ENCODE measurements at regions not wholly inside any gene's neighbourhood (a gene's known extent, or its start where the extent isn't known, plus 50 kb on each side); places are given as distances from the start of the nearest gene placed in this dataset.

DNA sequence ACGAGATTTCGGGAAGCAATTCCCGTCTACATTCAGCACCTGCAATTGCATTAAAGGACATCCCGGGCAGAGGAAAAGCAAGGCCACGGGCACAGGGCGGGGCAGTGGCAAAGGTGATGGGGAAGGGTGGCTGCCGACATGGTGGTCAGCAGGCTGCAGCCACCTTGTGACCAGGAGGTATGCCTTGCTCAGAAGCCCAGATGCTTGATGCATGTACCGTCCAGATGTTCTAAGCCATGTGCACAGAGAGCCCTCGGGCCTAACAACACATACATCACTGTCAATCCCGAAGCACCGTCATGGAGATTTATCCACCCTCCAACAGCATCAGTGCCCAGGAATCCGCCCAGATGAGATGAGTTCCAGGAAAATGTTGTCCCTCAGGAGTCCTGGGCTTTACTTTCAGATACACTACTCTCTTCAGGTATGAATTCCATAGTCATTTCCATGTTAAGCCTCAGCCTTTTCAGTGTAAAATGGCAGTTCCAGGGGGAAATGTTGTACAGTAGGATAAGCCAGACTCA is 77.8 kb upstream of the FRMD1 start:
- Histone ChIP-seq H3K4me3 (no peak overlapping the region), H3K4me1 (ENCODE audit: insufficient read depth) (peaks cover 2% of the 10 kb centered on the region), H3K36me3 (no peaks in the 10 kb centered on the region), H3K27me3 (no peaks in the 10 kb centered on the region), H3K27ac (no peak overlapping the region), H3K9me3 (no peaks in the 10 kb centered on the region)
- DNase-seq: no peak
- TF ChIP-seq EP300 (IDR thresholded peaks at IDR 0.05) (no peak), POLR2A (IDR thresholded peaks at IDR 0.05) (no peak)
- TF ChIP-seq, protein P1, sequence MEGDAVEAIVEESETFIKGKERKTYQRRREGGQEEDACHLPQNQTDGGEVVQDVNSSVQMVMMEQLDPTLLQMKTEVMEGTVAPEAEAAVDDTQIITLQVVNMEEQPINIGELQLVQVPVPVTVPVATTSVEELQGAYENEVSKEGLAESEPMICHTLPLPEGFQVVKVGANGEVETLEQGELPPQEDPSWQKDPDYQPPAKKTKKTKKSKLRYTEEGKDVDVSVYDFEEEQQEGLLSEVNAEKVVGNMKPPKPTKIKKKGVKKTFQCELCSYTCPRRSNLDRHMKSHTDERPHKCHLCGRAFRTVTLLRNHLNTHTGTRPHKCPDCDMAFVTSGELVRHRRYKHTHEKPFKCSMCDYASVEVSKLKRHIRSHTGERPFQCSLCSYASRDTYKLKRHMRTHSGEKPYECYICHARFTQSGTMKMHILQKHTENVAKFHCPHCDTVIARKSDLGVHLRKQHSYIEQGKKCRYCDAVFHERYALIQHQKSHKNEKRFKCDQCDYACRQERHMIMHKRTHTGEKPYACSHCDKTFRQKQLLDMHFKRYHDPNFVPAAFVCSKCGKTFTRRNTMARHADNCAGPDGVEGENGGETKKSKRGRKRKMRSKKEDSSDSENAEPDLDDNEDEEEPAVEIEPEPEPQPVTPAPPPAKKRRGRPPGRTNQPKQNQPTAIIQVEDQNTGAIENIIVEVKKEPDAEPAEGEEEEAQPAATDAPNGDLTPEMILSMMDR (IDR thresholded peaks at IDR 0.05): no peak
- intact Hi-C loops (cut with DNase I): loop anchor here in 1 of 4 donors (10.0 kb wide), 1 partner anchor 208 kb away; no protein-coding TSS in a partner anchor
- 80 to 88% (median 82%) methylated on average over 10 to 12 of the region's 12 CpGs for WGBS, 3 donors

DNA sequence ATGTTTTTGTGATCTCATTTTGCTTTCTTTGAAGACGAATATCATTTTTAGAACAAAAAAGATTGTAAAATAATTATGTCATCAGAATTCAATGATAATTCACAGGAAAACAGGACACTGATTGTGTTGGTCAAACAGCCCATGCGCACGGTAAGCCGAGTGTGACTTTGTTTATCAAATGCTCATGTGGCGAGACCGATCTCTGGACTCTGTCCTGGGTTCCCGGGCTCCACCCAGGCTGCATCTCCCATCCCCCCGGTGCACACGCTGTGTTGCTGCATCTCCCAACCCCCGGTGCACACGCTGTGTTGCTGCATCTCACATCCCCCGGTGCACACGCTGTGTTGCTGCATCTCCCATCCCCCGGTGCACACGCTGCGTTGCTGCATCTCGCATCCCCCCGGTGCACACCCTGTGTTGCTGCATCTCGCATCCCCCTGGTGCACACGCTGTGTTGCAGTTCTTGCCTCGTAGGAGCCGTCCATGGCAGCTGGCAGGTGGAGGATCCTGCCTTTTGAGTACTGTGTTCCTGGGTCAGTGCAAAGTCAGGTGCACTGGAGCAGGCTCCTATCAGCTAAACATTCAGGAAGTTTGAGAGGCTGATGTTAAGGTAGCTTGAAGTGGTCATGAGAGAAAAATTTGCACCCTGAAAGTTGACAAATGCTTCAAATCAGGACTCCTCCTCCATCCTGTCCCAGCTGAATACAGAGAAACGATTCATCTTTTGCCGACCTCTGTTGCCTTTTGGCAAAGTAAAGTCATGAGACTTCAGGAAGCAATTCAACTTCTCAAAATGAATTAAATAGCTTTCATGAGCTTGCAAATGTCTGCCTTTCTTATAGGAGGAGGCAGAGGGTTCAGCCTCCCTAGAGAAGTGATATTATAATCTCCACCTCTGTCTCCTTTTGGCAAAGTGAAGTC is 77.1 kb upstream of the FRMD1 start:
- H3K36me3 ChIP-seq: no peaks in the 10 kb centered on the region
- H3K9me3 ChIP-seq: no peaks in the 10 kb centered on the region
- H3K27ac ChIP-seq: no peak overlapping the region
- no peaks in the 10 kb centered on the region for H3K27me3 ChIP-seq
- H3K4me3 ChIP-seq: no peak overlapping the region
- DNase-seq: no peak
- 82 to 87% (median 84%) methylated on average over 24 of the region's 24 CpGs for WGBS, 3 donors
- H3K4me1 ChIP-seq (ENCODE audit: insufficient read depth): peaks cover 2% of the 10 kb centered on the region
- intact Hi-C loops (cut with DNase I): loop anchor here in 1 of 4 donors (10.0 kb wide), 1 partner anchor 209 kb away; no protein-coding TSS in a partner anchor
- TF ChIP-seq POLR2A (IDR thresholded peaks at IDR 0.05): no peak
- TF ChIP-seq, protein P1 (IDR thresholded peaks at IDR 0.05): no peak
- no peak for TF ChIP-seq EP300 (IDR thresholded peaks at IDR 0.05)

DNA sequence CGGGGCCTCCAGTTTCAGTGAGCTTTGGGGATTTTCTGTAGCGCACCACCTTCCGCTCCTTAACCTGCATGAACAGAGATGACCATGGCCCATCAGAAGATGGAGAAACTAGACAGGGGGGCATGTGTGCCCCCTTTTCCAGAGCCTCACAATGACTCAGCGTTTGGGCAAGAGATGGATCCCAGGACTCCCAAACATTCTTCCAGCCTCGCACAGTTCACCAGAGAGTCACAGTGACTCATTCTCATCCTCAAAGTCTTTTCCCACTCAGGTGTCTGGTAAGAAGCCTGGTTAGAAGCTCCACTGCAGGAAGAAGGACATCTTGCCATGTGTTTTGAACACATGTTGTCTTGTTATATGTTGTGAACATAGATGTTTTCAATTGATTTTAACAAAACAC is 76.2 kb upstream of the FRMD1 start:
- intact Hi-C loops (cut with DNase I): loop anchor here in 1 of 4 donors (10.0 kb wide), 1 partner anchor 210 kb away; no protein-coding TSS in a partner anchor
- H3K9me3 ChIP-seq: no peaks in the 10 kb centered on the region
- TF ChIP-seq, protein P1 (IDR thresholded peaks at IDR 0.05): no peak
- TF ChIP-seq EP300 (IDR thresholded peaks at IDR 0.05) (no peak), POLR2A (IDR thresholded peaks at IDR 0.05) (no peak)
- H3K4me1 ChIP-seq (ENCODE audit: insufficient read depth): peaks cover 2% of the 10 kb centered on the region
- H3K4me3 ChIP-seq: no peak overlapping the region
- 77 to 81% (median 79%) methylated on average over 5 of the region's 5 CpGs for WGBS, 3 donors
- no peak for DNase-seq
- no peak overlapping the region for H3K27ac ChIP-seq
- no peaks in the 10 kb centered on the region for H3K36me3 ChIP-seq
- no peaks in the 10 kb centered on the region for H3K27me3 ChIP-seq

DNA sequence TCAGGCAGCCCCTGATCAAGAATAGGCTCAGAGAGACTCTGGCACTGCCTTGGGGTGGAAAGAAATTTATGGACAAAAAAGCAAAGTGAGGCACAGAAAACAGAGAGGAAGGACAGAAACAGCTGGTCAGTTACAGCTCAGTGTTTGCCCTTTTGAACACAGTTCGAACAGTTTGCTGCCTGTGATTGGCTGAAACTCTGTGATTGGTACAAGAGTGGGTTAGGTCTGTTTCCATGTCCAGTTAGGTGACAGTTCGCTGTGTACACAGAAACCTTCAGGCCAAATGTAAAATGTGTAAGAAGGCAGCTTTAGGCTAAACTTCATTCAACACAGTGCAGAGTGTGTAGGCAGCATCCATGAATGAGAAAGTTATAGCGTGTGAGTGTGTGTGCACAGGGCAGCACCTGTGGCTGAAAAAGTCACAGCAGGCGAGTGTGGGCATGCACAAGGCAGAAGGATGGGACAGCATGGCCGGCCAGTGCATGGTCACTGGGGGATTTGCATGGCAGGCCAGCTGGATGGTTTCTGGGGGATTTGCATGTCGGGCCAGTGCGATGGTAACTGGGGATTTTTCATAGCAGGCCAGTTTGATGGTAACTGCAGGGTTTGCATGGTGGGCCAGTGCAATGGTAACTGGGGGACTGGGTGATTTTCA is 75.4 kb upstream of the FRMD1 start:
- Histone ChIP-seq H3K36me3 (no peaks in the 10 kb centered on the region), H3K9me3 (no peaks in the 10 kb centered on the region), H3K4me3 (no peak overlapping the region), H3K27ac (no peak overlapping the region), H3K27me3 (no peaks in the 10 kb centered on the region), H3K4me1 (ENCODE audit: insufficient read depth) (peaks cover 2% of the 10 kb centered on the region)
- no peak for DNase-seq
- intact Hi-C loops (cut with DNase I): loop anchor here in 1 of 4 donors (10.0 kb wide), 1 partner anchor 210 kb away; no protein-coding TSS in a partner anchor
- no peak for TF ChIP-seq EP300 (IDR thresholded peaks at IDR 0.05)
- no peak for TF ChIP-seq POLR2A (IDR thresholded peaks at IDR 0.05)
- TF ChIP-seq, protein P1 (IDR thresholded peaks at IDR 0.05): no peak
- 79 to 97% (median 80%) methylated on average over 7 of the region's 7 CpGs for WGBS, 3 donors

Measured in ovary (tissue), 7 donors.